Testis (tissue), 2 donors: ENCODE measurements at regions not wholly inside any gene's neighbourhood (a gene's known extent, or its start where the extent isn't known, plus 50 kb on each side); places are given as distances from the start of the nearest gene placed in this dataset.

Source experiments
- POLR2A ChIP-seq: fragments of 450-650 bp; IDR thresholded peaks from one replicate; pipeline ENCODE4 v1.6.1; 2017; ENCODE audit warnings: antibody characterized with exemption, mild to moderate bottlenecking, moderate library complexity
- TF ChIP-seq, protein P1 (sequence below), 3 experiments: fragments of 450-650 bp in 2 of 3; fragments of 200-600 bp in 1 of 3; sonication (generic) in 1 of 3; IDR thresholded peaks; one replicate each; pipeline ENCODE4 v1.5.1; 2016 to 2019; ENCODE audit warnings: antibody characterized with exemption in 3 of 3, mild to moderate bottlenecking in 2 of 3, moderate library complexity in 1 of 3

DNA sequence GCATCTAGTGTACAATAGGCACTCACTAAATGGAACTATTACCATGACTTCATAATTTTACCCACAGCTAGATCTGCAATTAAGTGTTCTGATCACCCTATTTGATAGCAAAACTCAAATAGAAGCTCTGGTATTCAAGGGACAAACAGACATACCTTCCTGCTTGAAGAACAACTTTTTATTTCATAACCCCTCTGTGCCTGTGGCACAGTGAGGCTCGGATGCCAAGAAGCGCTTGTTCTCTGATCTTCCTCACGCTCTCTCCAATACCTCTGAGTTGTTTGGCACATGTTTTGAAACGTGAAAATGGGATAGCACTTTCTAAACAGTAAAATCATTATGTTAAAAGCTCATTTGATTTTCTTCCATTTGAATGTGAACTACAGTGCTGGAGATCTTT is 232.0 kb downstream of the KLF5 start:
- no peak for TF ChIP-seq POLR2A
- TF ChIP-seq, protein P1, sequence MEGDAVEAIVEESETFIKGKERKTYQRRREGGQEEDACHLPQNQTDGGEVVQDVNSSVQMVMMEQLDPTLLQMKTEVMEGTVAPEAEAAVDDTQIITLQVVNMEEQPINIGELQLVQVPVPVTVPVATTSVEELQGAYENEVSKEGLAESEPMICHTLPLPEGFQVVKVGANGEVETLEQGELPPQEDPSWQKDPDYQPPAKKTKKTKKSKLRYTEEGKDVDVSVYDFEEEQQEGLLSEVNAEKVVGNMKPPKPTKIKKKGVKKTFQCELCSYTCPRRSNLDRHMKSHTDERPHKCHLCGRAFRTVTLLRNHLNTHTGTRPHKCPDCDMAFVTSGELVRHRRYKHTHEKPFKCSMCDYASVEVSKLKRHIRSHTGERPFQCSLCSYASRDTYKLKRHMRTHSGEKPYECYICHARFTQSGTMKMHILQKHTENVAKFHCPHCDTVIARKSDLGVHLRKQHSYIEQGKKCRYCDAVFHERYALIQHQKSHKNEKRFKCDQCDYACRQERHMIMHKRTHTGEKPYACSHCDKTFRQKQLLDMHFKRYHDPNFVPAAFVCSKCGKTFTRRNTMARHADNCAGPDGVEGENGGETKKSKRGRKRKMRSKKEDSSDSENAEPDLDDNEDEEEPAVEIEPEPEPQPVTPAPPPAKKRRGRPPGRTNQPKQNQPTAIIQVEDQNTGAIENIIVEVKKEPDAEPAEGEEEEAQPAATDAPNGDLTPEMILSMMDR (IDR thresholded peaks at IDR 0.05): no peak
